ENCODE measurements at regions not wholly inside any gene's neighbourhood (a gene's known extent, or its start where the extent isn't known, plus 50 kb on each side); places are given as distances from the start of the nearest gene placed in this dataset.

DNA sequence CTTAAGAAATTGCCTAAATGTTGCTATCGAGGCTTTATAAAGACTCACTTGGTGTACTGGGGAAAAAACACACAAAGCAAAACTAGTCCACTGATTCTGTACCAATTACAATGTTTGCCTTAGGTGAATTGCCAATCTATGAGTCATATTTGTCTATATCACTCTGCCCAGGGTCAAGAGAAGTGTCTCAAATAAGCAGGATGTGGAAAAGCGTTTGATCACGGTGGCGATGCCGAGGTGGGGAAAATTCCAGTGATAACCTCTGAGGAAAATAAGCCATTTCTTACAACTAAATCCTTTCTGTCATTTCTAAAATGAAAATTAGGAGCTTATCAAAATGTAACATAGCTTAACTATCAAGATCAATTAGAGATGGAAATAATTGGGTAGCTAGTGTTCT is 148.6 kb upstream of the DIO3 start:
- WGBS (ENCODE audit: low lambda C conversion rate) = 34% methylated on average over 5 of the region's 5 CpGs
- Histone ChIP-seq H3K27ac (ENCODE audit: low read depth in 2 of 2, low read length in 1 of 2) (no peak overlapping the region), H2AFZ (ENCODE audit: low read depth) (no peak overlapping the region), H3K4me2 (no peak overlapping the region), H3K36me3 (replicated peaks in 1 of 2; ENCODE audit: control insufficient read depth in 1 of 2, insufficient read depth in 2 of 2, low read length in 1 of 2) (no peaks in the 10 kb centered on the region), H3K9me3 (no peaks in the 10 kb centered on the region), H4K20me1 (ENCODE audit: insufficient read depth) (no peaks in the 10 kb centered on the region), H3K4me1 (ENCODE audit: control insufficient read depth in 1 of 2, insufficient read depth in 2 of 2, low read depth in 1 of 2, low read length in 1 of 2) (no peaks in the 10 kb centered on the region), H3K79me2 (ENCODE audit: insufficient read depth) (no peaks in the 10 kb centered on the region), H3K27me3 (ENCODE audit: insufficient read depth) (no peaks in the 10 kb centered on the region), H3F3A (replicated peaks; ENCODE audit: insufficient read depth) (no peaks in the 10 kb centered on the region), H3K9ac (no peak overlapping the region), H3K9me2 (no peaks in the 10 kb centered on the region), H3K4me3 (ENCODE audit: low read depth in 2 of 2, low read length in 1 of 2) (no peak overlapping the region)
- TF ChIP-seq TAF1 (IDR thresholded peaks at IDR 0.05; ENCODE audit: borderline replicate concordance, low read depth, low read length) = no peak
- TF ChIP-seq MEF2A (IDR thresholded peaks at IDR 0.05; ENCODE audit: borderline replicate concordance, low read depth) = no peak
- TF ChIP-seq MXI1 (IDR thresholded peaks at IDR 0.05; ENCODE audit: low read depth, low read length) = no peak
- no peak for TF ChIP-seq GATA2 (CRISPR knock-in tag; IDR thresholded peaks at IDR 0.05)
- no peak for TF ChIP-seq NRF1 (IDR thresholded peaks at IDR 0.05; ENCODE audit: low read depth, low read length)
- no peak for TF ChIP-seq ZBTB33 (IDR thresholded peaks at IDR 0.05; ENCODE audit: borderline replicate concordance, low read depth)
- no peak for TF ChIP-seq FOXJ3 (CRISPR knock-in tag; IDR thresholded peaks at IDR 0.05)
- DNase-seq = no peak
- CTCF ChIA-PET = no interaction called here
- POLR2A ChIA-PET = no interaction called here

GRCh38 chr14:101417434-101417833 is 143.9 kb upstream of the DIO3 start:
- no peaks in the 10 kb centered on the region for H4K20me1 ChIP-seq (ENCODE audit: insufficient read depth)
- H3K4me3 ChIP-seq (ENCODE audit: low read depth in 2 of 2, low read length in 1 of 2) = no peak overlapping the region
- no peak overlapping the region for H3K9ac ChIP-seq
- 4% methylated on average over 1 of the region's 1 CpG for WGBS (ENCODE audit: low lambda C conversion rate)
- ChIA-PET CTCF (no interaction called here), POLR2A (no interaction called here)
- H3K9me3 ChIP-seq = no peaks in the 10 kb centered on the region
- DNase-seq = no peak
- no peaks in the 10 kb centered on the region for H3F3A ChIP-seq (replicated peaks; ENCODE audit: insufficient read depth)
- no peak overlapping the region for H3K4me2 ChIP-seq
- H3K27me3 ChIP-seq (ENCODE audit: insufficient read depth) = no peaks in the 10 kb centered on the region
- TF ChIP-seq REST (IDR thresholded peaks at IDR 0.05; ENCODE audit: low read depth, low read length) = no peak
- no peak for TF ChIP-seq FOXJ3 (CRISPR knock-in tag; IDR thresholded peaks at IDR 0.05)
- no peak for TF ChIP-seq POLR2AphosphoS5 (IDR thresholded peaks at IDR 0.05; ENCODE audit: low read depth, low read length)
- TF ChIP-seq SMC3 (IDR thresholded peaks at IDR 0.05; ENCODE audit: low read depth, low read length) = no peak
- TF ChIP-seq FOSL2 (IDR thresholded peaks at IDR 0.05; ENCODE audit: borderline replicate concordance, low read depth) = no peak
- no peak for TF ChIP-seq YY1 (IDR thresholded peaks at IDR 0.05; ENCODE audit: low read depth)
- no peak for TF ChIP-seq ELF1 (IDR thresholded peaks at IDR 0.05)
- no peaks in the 10 kb centered on the region for H3K9me2 ChIP-seq
- H3K27ac ChIP-seq (ENCODE audit: low read depth in 2 of 2, low read length in 1 of 2) = no peak overlapping the region
- H2AFZ ChIP-seq (ENCODE audit: low read depth) = no peak overlapping the region
- H3K36me3 ChIP-seq (replicated peaks in 1 of 2; ENCODE audit: control insufficient read depth in 1 of 2, insufficient read depth in 2 of 2, low read length in 1 of 2) = no peaks in the 10 kb centered on the region
- no peaks in the 10 kb centered on the region for H3K79me2 ChIP-seq (ENCODE audit: insufficient read depth)
- no peaks in the 10 kb centered on the region for H3K4me1 ChIP-seq (ENCODE audit: control insufficient read depth in 1 of 2, insufficient read depth in 2 of 2, low read depth in 1 of 2, low read length in 1 of 2)

Data from SK-N-SH (cell line).